WTC11 (cell line): ENCODE measurements at regions not wholly inside any gene's neighbourhood (a gene's known extent, or its start where the extent isn't known, plus 50 kb on each side); places are given as distances from the start of the nearest gene placed in this dataset.

ENCODE experiments used
- ATF3 ChIP-seq: sonication (generic); formaldehyde crosslinking; conservative IDR thresholded peaks from 2 replicates; pipeline ENCODE4 v1.8.1; 2022; ENCODE audit warnings: mild to moderate bottlenecking, missing genetic modification reagents
- ATF6 ChIP-seq: sonication (generic); formaldehyde crosslinking; IDR thresholded peaks from 2 replicates; pipeline ENCODE4 v1.8.1; 2023; ENCODE audit warnings: mild to moderate bottlenecking, missing genetic modification reagents
- CBFB ChIP-seq: sonication (generic); formaldehyde crosslinking; IDR thresholded peaks from 2 replicates; pipeline ENCODE4 v1.8.1; 2022; ENCODE audit warnings: mild to moderate bottlenecking, low read depth, missing genetic modification reagents
- ETV6 ChIP-seq: sonication (generic); formaldehyde crosslinking; IDR thresholded peaks from 2 replicates; pipeline ENCODE4 v1.8.1; 2022; ENCODE audit warnings: mild to moderate bottlenecking, missing genetic modification reagents
- FOXJ3 ChIP-seq: sonication (generic); formaldehyde crosslinking; IDR thresholded peaks from 2 replicates; pipeline ENCODE4 v1.9.0; 2021; ENCODE audit warnings: missing genetic modification reagents, mild to moderate bottlenecking, borderline replicate concordance
- MAX ChIP-seq: sonication (generic); formaldehyde crosslinking; IDR thresholded peaks from 2 replicates; pipeline ENCODE4 v1.8.0; 2022; ENCODE audit warnings: mild to moderate bottlenecking, missing genetic modification reagents
- MXD4 ChIP-seq: fragments of 250-450 bp; sonication (Bioruptor Pico); IDR thresholded peaks from 2 replicates; pipeline ENCODE4 v1.8.0; 2021; ENCODE audit warnings: mild to moderate bottlenecking, moderate library complexity, borderline replicate concordance
- TCF7 ChIP-seq: sonication (generic); formaldehyde crosslinking; IDR thresholded peaks from 2 replicates; pipeline ENCODE4 v1.8.0; 2022; ENCODE audit warnings: mild to moderate bottlenecking, low read depth, missing genetic modification reagents, moderate library complexity
- ZNF396 ChIP-seq: fragments of 250-450 bp; sonication (Bioruptor Pico); IDR thresholded peaks from 2 replicates; pipeline ENCODE4 v1.8.0; 2021; ENCODE audit warnings: mild to moderate bottlenecking, moderate library complexity, borderline replicate concordance
- TF ChIP-seq, protein P1 (sequence below): fragments of 200-600 bp; IDR thresholded peaks from 2 replicates; pipeline ENCODE4 v1.8.0; 2022; ENCODE audit warnings: antibody characterized with exemption
- TF ChIP-seq, protein P2 (sequence below): sonication (generic); formaldehyde crosslinking; IDR thresholded peaks from 2 replicates; pipeline ENCODE4 v1.8.1; 2023; ENCODE audit warnings: mild to moderate bottlenecking, missing genetic modification reagents, moderate library complexity

- TF ChIP-seq ETV6 (no peak), MAX (no peak), ZNF396 (no peak), ATF3 (CRISPR knock-in tag) (no peak), TCF7 (CRISPR knock-in tag) (no peak), ATF6 (CRISPR knock-in tag) (no peak), MXD4 (CRISPR knock-in tag) (no peak), FOXJ3 (no peak), CBFB (no peak)
- TF ChIP-seq, protein P1, sequence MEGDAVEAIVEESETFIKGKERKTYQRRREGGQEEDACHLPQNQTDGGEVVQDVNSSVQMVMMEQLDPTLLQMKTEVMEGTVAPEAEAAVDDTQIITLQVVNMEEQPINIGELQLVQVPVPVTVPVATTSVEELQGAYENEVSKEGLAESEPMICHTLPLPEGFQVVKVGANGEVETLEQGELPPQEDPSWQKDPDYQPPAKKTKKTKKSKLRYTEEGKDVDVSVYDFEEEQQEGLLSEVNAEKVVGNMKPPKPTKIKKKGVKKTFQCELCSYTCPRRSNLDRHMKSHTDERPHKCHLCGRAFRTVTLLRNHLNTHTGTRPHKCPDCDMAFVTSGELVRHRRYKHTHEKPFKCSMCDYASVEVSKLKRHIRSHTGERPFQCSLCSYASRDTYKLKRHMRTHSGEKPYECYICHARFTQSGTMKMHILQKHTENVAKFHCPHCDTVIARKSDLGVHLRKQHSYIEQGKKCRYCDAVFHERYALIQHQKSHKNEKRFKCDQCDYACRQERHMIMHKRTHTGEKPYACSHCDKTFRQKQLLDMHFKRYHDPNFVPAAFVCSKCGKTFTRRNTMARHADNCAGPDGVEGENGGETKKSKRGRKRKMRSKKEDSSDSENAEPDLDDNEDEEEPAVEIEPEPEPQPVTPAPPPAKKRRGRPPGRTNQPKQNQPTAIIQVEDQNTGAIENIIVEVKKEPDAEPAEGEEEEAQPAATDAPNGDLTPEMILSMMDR, result no peak
- TF ChIP-seq, protein P2, sequence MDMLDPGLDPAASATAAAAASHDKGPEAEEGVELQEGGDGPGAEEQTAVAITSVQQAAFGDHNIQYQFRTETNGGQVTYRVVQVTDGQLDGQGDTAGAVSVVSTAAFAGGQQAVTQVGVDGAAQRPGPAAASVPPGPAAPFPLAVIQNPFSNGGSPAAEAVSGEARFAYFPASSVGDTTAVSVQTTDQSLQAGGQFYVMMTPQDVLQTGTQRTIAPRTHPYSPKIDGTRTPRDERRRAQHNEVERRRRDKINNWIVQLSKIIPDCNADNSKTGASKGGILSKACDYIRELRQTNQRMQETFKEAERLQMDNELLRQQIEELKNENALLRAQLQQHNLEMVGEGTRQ (CRISPR knock-in tag), result no peak
Measured at GRCh38 chr12:93099792-93100191, 170.7 kb upstream of the EEA1 start.
